Adipocyte (in vitro differentiated cells): ENCODE measurements at regions not wholly inside any gene's neighbourhood (a gene's known extent, or its start where the extent isn't known, plus 50 kb on each side); places are given as distances from the start of the nearest gene placed in this dataset.
"Not testable (repeated sequence)": the region's sequence is repeated elsewhere in the genome, so short reads cannot be mapped to it uniquely, and the experiment has no call there.

ENCODE experiments used
- DNase-seq: peaks from one replicate; pipeline ENCODE4 v3.0.0-alpha.2; 2015; ENCODE audit warnings: low read depth
- H3K27me3 ChIP-seq: replicated peaks from 2 replicates; pipeline ENCODE4 v1.7.0; 2013; ENCODE audit warnings: mild to moderate bottlenecking, low read length, moderate library complexity; ENCODE audit not compliant: control insufficient read depth, insufficient read depth
- H3K36me3 ChIP-seq: 2 replicates; pipeline ENCODE4 v1.7.0; 2013; ENCODE audit warnings: low read length, mild to moderate bottlenecking, moderate library complexity; ENCODE audit not compliant: control insufficient read depth, insufficient read depth, severe bottlenecking
- H3K4me1 ChIP-seq: 2 replicates; pipeline ENCODE4 v1.7.0; 2013; ENCODE audit warnings: mild to moderate bottlenecking, low read length, moderate library complexity; ENCODE audit not compliant: control insufficient read depth, insufficient read depth
- H3K4me3 ChIP-seq: 2 replicates; pipeline ENCODE4 v1.7.0; 2013; ENCODE audit warnings: mild to moderate bottlenecking, low read length, moderate library complexity
- H3K9ac ChIP-seq: 2 replicates; pipeline ENCODE4 v1.7.0; 2013; ENCODE audit warnings: mild to moderate bottlenecking, low read length, moderate library complexity
- H3K9me3 ChIP-seq: 2 replicates; pipeline ENCODE4 v1.7.0; 2013; ENCODE audit warnings: mild to moderate bottlenecking, low read length, moderate library complexity; ENCODE audit not compliant: control insufficient read depth

- H3K27me3 ChIP-seq, H3K9ac ChIP-seq, H3K9me3 ChIP-seq, H3K4me3 ChIP-seq, DNase-seq, H3K4me1 ChIP-seq, H3K36me3 ChIP-seq: not testable (repeated sequence)
Observed at GRCh38 chr1:143837924-143838597, 133.7 kb downstream of the FAM72C start.

GRCh38 chr1:143833376-143833775 lies 138.4 kb downstream of the FAM72C start:
- not testable (repeated sequence) for DNase-seq, H3K9ac ChIP-seq, H3K4me3 ChIP-seq, H3K27me3 ChIP-seq, H3K4me1 ChIP-seq, H3K9me3 ChIP-seq, H3K36me3 ChIP-seq

- H3K4me3 ChIP-seq = not testable (repeated sequence)
Observed at GRCh38 chr1:143832379-143832716, 139.4 kb downstream of the FAM72C start.

GRCh38 chr1:143831479-143832378 lies 140.1 kb downstream of the FAM72C start:
- H3K4me1 ChIP-seq, H3K27me3 ChIP-seq, H3K4me3 ChIP-seq, H3K9ac ChIP-seq, DNase-seq, H3K9me3 ChIP-seq, H3K36me3 ChIP-seq: not testable (repeated sequence)

More at GRCh38 chr1:143832379-143832716, 139.4 kb downstream of the FAM72C start:
- H3K9me3 ChIP-seq, H3K27me3 ChIP-seq, H3K9ac ChIP-seq, H3K4me1 ChIP-seq, H3K36me3 ChIP-seq, DNase-seq: not testable (repeated sequence)

- not testable (repeated sequence) for DNase-seq
Observed at GRCh38 chr1:143826162-143826561, 145.6 kb downstream of the FAM72C start.

GRCh38 chr1:143824266-143824665 lies 147.5 kb downstream of the FAM72C start:
- H3K36me3 ChIP-seq, DNase-seq, H3K9me3 ChIP-seq, H3K9ac ChIP-seq, H3K27me3 ChIP-seq, H3K4me1 ChIP-seq, H3K4me3 ChIP-seq: not testable (repeated sequence)

More at GRCh38 chr1:143826162-143826561, 145.6 kb downstream of the FAM72C start:
- not testable (repeated sequence) for H3K36me3 ChIP-seq, H3K9me3 ChIP-seq, H3K4me1 ChIP-seq, H3K27me3 ChIP-seq, H3K9ac ChIP-seq, H3K4me3 ChIP-seq

GRCh38 chr1:143820058-143820457 lies 151.7 kb downstream of the FAM72C start:
- H3K27me3 ChIP-seq, H3K4me3 ChIP-seq, H3K9me3 ChIP-seq, H3K4me1 ChIP-seq, H3K9ac ChIP-seq, H3K36me3 ChIP-seq, DNase-seq: not testable (repeated sequence)

- not testable (repeated sequence) for H3K4me3 ChIP-seq, H3K9me3 ChIP-seq, DNase-seq, H3K27me3 ChIP-seq, H3K36me3 ChIP-seq, H3K4me1 ChIP-seq, H3K9ac ChIP-seq
Observed at GRCh38 chr1:143816369-143816768, 155.4 kb downstream of the FAM72C start.

GRCh38 chr1:143805374-143805773 lies 166.4 kb downstream of the FAM72C start:
- not testable (repeated sequence) for H3K4me3 ChIP-seq, H3K9me3 ChIP-seq, DNase-seq, H3K4me1 ChIP-seq, H3K27me3 ChIP-seq, H3K9ac ChIP-seq, H3K36me3 ChIP-seq

GRCh38 chr1:143804707-143805356 lies 167.0 kb downstream of the FAM72C start:
- not testable (repeated sequence) for H3K9ac ChIP-seq, DNase-seq, H3K27me3 ChIP-seq, H3K36me3 ChIP-seq, H3K4me1 ChIP-seq, H3K9me3 ChIP-seq
- peak overlapping the region; percentile 37 for H3K4me3 ChIP-seq

DNA sequence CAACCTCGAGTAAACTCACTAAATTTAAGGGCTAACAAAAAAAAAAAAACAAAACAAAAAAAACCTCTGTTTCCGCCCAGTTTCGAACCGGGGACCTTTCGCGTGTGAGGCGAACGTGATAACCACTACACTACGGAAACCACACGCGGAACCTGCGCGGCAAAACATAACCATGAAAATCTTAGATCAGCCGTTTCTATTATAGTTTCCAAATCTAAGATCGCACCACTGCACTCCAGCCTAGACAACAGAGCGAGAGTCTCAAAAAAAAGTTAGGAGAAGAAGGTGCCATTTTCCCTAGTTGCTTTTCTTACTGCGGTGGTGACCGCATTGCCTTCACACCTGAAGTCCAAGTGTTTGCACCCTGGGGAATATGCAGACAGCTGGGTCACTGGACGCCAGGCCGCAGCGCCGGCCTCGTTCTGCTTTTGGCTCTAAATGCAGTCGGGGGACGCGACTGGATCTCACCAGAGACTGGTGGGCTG lies 167.8 kb downstream of the FAM72C start:
- not testable (repeated sequence) for H3K27me3 ChIP-seq, H3K9me3 ChIP-seq, H3K36me3 ChIP-seq, H3K4me1 ChIP-seq
- peak; percentile 45 for DNase-seq
- Histone ChIP-seq H3K9ac (peak overlapping the region; percentile 29), H3K4me3 (peak overlapping the region; percentile 85)
